ENCODE measurements at regions not wholly inside any gene's neighbourhood (a gene's known extent, or its start where the extent isn't known, plus 50 kb on each side); places are given as distances from the start of the nearest gene placed in this dataset.

GRCh38 chr2:19408592-19408991, 50.2 kb upstream of the OSR1 start:
- H3K79me2 ChIP-seq (ENCODE audit: insufficient read depth, low read length): no peaks in the 10 kb centered on the region
- no peak overlapping the region for H3K4me2 ChIP-seq (ENCODE audit: insufficient read depth, insufficient read length, low read length)
- DNase-seq: no peak
- Mint-ChIP-seq H3K27me3 (ENCODE audit: low read depth) (no peaks in the 10 kb centered on the region), H3K36me3 (ENCODE audit: insufficient read depth in 1 of 3, low read depth in 3 of 3) (no peaks in the 10 kb centered on the region; a peak in 1 of 7 replicates), H3K4me3 (no peak overlapping the region), H3K9me3 (no peaks in the 10 kb centered on the region), H3K27ac (no peak overlapping the region), H3K4me1 (peaks cover 4 to 12% of the 10 kb centered on the region in 2 experiments)
- no peak overlapping the region for H2BK120ac ChIP-seq (ENCODE audit: low read depth, low read length, poor library complexity, severe bottlenecking)
- no peak overlapping the region for H3K27ac ChIP-seq (ENCODE audit: insufficient read length, low read depth, low read length)
- H3K79me1 ChIP-seq (ENCODE audit: insufficient read depth, low read depth, low read length, poor library complexity, severe bottlenecking): no peaks in the 10 kb centered on the region
- H2BK5ac ChIP-seq (ENCODE audit: insufficient read length, low read length): no peak overlapping the region
- no peaks in the 10 kb centered on the region for H3K4me1 ChIP-seq (ENCODE audit: insufficient read depth, low read length)
- H3K27me3 ChIP-seq (ENCODE audit: insufficient read depth, low read length): no peaks in the 10 kb centered on the region
- no peaks in the 10 kb centered on the region for H4K20me1 ChIP-seq (ENCODE audit: control insufficient read depth, insufficient read depth, insufficient read length)
- no peaks in the 10 kb centered on the region for H3K23me2 ChIP-seq (ENCODE audit: insufficient read length, low read depth, low read length, poor library complexity, severe bottlenecking)
- no peak overlapping the region for H4K8ac ChIP-seq (replicated peaks; ENCODE audit: insufficient read length, low read depth, low read length)
- no peak overlapping the region for H3K9ac ChIP-seq (ENCODE audit: extremely low read depth, insufficient read length, low read length)
- H2BK15ac ChIP-seq (ENCODE audit: low read depth, low read length): no peak overlapping the region
- H3K18ac ChIP-seq (ENCODE audit: insufficient read length, low read depth, low read length): no peak overlapping the region
- H2BK12ac ChIP-seq (ENCODE audit: insufficient read length, low read depth, low read length): no peak overlapping the region
- no peak overlapping the region for H3K14ac ChIP-seq (ENCODE audit: insufficient read depth, low read length)
- H3K56ac ChIP-seq (ENCODE audit: insufficient read length, low read depth, low read length): no peak overlapping the region
- no peak for TF ChIP-seq CTCF (conservative IDR thresholded peaks at IDR 0.05)
- H3T11ph ChIP-seq (ENCODE audit: low read length): no peak overlapping the region
- H4K5ac ChIP-seq (ENCODE audit: insufficient read length, low read depth, low read length): no peak overlapping the region
- no peak overlapping the region for H4K91ac ChIP-seq (ENCODE audit: insufficient read length, low read depth, low read length)
- no peak overlapping the region for H3K4ac ChIP-seq (ENCODE audit: low read depth, low read length)
- H2AK5ac ChIP-seq (ENCODE audit: insufficient read length, low read length): no peak overlapping the region
- no peak overlapping the region for H2BK20ac ChIP-seq (ENCODE audit: low read depth, low read length, poor library complexity, severe bottlenecking)
- no peak overlapping the region for H3K23ac ChIP-seq (ENCODE audit: insufficient read length, low read depth, low read length)
- H3K9me3 ChIP-seq (ENCODE audit: control insufficient read depth, low read depth, low read length): no peaks in the 10 kb centered on the region
- H2AFZ ChIP-seq (ENCODE audit: low read length): no peak overlapping the region

Measured in H9 (cell line).